GM18505 (cell line): ENCODE measurements at regions not wholly inside any gene's neighbourhood (a gene's known extent, or its start where the extent isn't known, plus 50 kb on each side); places are given as distances from the start of the nearest gene placed in this dataset.
"Not testable (repeated sequence)": the region's sequence is repeated elsewhere in the genome, so short reads cannot be mapped to it uniquely, and the experiment has no call there.

Experiments used
- ATAC-seq: cut with Tn5 transposase; IDR thresholded peaks from one replicate; pipeline ENCODE4 v1.9.1; 2021; ENCODE audit not compliant: unreplicated experiment
- POLR2A ChIP-seq: IDR thresholded peaks from 4 replicates; pipeline ENCODE4 v1.6.1; 2011; ENCODE audit warnings: borderline replicate concordance; ENCODE audit not compliant: insufficient read depth, insufficient read length; ENCODE audit errors: extremely low read depth

DNA sequence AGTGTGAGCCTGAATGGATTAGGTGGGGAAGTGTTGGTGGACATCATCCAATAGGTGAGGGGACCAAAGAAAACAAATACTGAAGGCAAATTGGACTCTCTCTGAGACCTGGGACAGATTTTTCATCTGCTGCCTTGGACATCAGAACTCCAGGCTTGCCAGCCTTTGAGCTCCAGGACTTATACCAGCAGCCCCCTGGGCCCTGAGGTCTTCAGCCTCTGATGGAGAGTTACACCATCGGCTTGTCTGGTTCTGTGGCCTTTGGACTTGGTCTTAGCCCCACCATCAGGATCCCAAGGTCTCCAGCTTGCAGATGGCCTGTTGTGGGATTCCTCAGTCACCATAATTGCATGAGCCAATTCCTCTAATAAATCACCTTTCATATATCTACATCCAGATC is 80.8 kb upstream of the SLC8A3 start:
- ATAC-seq, result no peak
- no peak for TF ChIP-seq POLR2A

DNA sequence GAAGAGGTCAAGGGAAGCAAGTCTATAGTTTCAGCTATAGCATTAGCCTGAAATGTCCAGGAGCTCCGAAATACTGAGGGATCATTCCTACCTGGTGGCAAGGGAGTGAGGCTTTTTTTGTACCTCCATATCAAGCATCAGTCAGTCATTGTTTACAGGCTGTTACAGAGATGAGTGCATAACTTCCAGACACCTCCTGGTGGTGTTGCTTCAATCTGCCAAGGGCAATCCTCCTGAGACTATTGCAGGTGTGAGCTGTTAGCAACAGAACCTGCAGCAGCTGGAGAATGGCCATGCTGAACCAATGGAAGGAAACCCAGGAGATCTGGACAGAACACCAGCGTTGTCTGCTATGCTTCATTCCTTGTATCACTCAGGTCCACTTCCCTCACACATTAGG is 80.0 kb upstream of the SLC8A3 start:
- TF ChIP-seq POLR2A, result no peak
- no peak for ATAC-seq

DNA sequence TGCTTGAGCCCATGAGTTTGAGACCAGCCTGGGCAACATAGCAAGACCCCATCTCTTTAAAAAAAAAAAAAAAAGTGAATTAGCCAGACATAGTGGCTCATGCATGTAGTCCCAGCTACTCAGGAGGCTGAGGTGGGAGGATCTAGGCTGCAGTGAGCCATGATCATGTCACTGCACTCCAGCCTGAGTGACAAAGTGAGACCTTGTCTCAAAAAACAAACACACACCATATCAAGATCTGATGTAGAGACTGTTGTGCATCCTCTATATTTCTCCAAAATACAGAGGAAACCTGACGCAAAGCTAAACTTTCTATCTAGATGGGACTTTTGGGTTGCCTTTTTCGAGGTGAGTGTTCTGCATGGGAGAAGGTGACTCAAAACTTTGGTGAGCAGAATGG is 77.4 kb upstream of the SLC8A3 start:
- no peak for ATAC-seq
- no peak for TF ChIP-seq POLR2A

DNA sequence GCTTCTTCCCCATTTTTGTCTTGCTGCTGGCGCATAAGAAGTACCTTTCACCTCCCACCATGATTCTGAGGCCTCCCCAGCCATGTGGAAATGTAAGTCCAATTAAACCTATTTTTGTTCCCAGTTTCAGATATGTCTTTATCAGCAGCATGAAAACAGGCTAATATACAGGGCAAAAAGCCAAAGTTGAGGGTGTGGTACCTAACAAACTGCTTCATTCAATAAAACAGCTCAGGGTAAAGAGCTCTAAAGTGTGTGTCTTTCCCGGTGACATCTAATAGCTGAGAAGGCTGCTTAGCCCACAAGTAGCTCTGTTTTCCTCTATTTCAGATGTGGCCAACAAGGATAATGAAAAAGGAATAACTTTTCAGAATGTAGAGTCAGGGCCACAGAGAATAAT is 76.7 kb upstream of the SLC8A3 start:
- no peak for ATAC-seq
- no peak for TF ChIP-seq POLR2A

DNA sequence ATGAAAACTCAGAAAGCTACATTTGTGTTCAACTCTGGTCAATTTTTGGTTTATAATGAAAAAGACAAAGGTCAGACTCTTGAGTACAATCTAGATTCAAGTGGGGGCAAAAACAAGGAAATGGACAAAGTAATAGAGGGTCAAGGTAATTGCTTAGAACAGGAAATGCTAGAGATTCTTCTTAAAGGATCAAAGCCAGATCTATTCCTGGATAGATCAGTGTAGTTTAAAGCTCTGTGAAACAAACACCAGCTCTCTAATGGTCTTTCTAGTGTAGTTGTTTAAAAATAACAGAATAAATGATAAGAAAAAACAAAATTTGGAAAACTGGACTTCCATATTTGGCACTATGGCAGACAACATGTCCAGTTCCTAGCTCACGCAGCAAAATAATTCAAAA is 70.7 kb upstream of the SLC8A3 start:
- TF ChIP-seq POLR2A, result no peak
- ATAC-seq, result no peak

DNA sequence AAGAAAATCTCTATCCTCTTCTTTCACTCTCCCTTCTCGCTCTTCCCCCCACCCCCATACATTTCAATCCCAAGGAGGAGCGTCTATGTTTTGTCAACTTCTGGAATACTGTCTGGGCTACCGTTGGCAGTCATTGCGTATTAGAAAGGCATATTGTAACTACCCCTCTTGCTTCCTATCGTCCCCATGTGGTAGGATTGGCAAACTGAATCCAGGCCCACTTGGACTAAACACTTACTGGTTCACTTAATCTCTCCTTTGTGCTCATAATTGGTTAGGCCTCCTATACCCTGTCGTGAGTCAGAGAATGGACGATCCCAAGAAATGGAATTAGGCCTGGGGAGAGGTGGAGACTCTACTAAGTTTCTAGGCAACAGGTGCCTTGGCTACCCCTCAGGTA is 68.8 kb upstream of the SLC8A3 start:
- no peak for ATAC-seq
- TF ChIP-seq POLR2A, result no peak

DNA sequence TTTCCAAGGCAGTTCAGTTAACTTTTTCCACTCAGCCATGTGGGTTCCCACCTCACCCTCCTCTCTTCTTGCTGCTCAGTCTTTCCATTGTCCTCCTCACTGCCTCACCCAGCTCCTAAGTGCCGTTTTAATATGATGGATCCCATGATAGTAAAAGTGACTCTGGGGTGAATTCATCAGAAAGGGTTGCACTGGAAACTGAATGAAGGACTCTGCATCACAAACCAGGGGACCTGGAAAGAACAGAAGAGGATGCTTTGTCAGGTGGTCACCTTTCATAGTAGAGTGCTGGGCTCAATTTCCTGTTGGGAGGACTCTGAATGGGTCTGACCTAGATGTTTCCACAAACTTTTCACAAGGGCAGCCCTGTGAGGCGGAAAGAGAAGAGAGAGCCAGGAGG is 67.8 kb upstream of the SLC8A3 start:
- no peak for TF ChIP-seq POLR2A
- no peak for ATAC-seq

DNA sequence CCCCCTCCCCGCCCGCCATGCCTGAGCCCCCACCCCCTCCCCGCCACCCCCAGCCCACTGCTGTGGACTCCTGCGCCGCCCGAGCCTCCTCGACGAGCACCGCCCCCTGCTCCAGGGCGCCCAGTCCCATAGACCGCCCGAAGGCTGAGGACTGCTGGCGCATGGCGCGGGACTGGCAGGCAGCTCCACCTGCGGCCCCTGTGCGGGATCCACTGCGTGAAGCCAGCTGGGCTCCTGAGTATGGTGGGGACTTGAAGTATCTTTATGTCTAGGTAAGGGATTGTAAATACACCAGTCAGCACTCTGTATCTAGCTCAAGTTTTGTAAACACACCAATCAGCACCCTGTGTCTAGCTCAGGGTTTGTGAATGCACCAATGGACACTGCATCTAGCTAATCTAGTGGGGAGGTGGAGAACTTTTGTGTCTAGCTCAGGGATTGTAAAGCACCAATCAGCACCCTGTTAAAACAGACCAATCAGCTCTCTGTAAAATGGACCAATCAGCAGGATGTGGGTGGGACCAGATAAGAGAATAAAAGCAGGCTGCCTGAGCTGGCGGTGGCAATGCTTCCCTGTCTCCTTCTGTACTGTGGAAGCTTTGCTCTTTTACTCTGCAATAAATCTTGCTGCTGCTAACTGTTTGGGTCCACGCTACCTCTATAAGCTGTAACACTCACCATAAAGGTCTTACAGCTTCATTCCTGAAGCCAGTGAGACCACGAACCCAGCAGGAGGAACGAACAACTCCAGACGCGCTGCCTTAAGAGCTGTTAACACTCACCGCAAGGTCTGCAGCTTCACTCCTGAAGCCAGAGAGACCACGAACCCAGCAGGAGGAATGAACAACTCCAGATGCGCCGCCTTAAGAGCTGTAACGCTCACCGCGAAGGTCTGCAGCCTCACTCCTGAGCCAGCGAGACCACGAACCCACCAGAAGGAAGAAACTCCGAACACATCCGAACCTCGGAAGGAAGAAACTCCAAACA is 66.6 kb upstream of the SLC8A3 start:
- not testable (repeated sequence) for ATAC-seq

DNA sequence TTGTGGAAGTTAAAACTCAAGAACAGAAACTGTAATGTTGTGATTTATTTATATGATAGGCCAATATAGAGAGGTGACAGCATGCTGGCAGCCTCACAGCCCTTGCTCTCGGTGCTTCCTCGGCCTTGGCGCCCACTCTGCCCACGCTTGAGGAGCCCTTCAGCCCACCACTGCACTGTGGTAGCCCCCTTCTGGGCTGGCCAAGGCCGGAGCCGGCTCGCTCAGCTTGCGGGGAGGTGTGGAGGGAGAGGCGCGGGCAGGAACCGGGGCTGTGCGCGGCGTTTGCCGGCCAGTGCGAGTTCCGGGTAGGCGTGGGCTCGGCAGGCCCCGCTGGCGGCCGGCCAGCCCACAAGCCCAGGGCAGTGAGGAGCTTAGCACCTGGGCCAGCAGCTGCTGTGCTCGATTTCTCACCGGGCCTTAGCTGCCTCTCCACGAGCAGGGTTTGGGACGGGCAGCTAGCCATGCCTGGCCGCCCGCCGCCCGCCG is 65.8 kb upstream of the SLC8A3 start:
- peak; percentile 71 for ATAC-seq
- TF ChIP-seq POLR2A, result no peak

DNA sequence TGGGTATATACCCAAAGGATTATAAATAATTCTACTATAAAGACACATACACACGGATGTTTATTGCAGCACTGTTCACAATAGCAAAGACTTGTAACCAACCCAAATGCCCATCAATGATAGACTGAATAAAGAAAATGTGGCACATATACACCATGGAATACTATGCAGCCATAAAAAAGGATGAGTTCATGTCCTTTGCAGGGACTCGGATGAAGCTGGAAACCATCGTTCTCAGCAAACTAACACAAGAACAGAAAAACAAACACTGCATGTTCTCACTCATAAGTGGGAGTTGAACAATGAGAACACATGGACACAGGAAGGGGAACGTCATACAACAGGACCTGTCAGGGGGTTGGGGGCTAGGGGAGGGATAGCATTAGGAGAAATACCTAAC is 64.8 kb upstream of the SLC8A3 start:
- ATAC-seq, result not testable (repeated sequence)

DNA sequence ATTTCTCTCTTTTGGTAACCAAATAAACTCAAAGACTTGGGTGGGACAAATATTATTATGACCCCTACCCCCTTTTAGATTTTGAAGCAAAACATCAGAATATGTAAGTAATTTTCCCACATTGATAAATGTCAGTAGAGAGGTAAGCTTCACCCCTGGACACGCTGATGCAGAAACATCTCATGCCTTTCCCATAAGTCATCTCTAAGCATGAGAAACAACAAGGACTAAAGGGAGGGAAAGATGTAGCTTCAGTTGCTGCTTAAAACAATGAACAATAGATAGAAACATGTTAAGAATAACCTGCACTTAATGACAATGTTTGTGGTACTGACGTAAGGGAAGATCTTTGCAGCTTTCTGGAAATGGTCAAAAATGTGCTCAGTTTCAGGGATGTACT is 56.3 kb upstream of the SLC8A3 start:
- no peak for ATAC-seq
- TF ChIP-seq POLR2A, result no peak

DNA sequence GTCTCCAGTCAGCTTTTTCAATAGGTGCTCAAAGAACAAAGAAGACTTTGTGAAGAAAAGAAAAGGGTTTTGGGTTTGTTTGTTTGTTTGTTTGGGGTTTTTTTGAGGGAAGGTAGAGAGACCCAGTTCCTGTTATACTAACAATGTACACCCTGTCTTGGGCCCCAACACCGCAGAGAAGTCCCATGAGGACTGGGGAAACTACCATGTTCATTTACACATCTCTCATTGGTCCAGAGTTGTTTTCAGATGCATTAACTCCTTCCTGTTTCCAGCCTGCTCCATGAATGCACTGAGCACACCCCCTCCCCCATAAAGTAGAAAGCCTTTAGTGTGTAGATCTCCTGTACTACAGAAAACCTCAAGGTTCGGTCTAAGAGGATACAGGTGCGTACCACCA is 51.1 kb upstream of the SLC8A3 start:
- ATAC-seq, result peak; percentile 69
- no peak for TF ChIP-seq POLR2A

DNA sequence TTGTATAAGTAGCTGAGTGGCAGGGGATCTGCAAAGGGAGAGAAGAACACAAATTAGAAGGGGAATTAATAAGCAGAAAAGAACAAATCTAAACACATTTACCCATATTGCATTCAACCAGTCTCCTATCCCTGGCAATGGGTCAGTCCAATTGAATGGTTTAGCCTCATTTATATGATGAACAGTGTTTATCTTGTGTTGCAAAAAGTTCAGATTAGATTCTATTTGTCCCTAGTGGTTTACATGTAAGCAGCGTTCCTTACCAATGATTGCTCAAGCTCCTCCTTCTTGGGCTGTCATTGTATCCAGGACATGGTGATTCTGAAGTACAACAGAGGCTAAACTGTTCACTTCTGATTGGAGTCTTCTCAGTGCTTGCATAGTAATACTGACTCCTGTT is 49.9 kb upstream of the SLC8A3 start:
- ATAC-seq, result not testable (repeated sequence)
